ENCODE measurements at regions not wholly inside any gene's neighbourhood (a gene's known extent, or its start where the extent isn't known, plus 50 kb on each side); places are given as distances from the start of the nearest gene placed in this dataset.
A peak's percentile ranks its signal among the peaks of the same experiment; 100 is the strongest.

DNA sequence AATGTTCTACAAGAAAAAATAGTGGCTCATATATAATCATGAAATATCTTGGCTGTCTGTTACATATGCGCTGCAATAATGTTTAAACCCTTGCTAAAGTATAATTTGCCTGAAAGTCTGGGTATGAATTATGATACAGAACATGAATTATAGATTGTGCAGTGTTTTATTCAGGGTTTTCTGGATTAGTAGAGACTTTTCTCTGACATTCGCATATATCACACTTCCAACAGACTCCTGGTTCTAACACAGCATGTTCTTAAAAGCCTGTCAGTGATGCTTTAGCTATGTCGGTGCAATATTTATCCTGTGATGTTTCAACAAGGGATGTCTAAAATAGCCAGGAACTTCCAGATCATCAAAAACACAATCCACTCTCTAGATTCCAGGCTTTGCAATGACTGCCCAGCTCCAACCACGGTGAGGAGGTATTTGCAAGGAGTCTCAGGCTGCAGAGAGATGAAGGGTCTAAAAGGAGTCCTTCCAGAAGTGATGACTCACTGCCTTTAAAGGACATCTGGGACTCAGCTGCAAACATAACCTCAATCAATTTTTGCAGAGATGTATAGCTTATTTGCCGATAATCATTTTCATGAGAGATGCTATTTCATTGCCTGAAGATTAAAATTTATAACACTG is 69.4 kb downstream of the RWDD4 start (continued):
- TF ChIP-seq, protein P1, sequence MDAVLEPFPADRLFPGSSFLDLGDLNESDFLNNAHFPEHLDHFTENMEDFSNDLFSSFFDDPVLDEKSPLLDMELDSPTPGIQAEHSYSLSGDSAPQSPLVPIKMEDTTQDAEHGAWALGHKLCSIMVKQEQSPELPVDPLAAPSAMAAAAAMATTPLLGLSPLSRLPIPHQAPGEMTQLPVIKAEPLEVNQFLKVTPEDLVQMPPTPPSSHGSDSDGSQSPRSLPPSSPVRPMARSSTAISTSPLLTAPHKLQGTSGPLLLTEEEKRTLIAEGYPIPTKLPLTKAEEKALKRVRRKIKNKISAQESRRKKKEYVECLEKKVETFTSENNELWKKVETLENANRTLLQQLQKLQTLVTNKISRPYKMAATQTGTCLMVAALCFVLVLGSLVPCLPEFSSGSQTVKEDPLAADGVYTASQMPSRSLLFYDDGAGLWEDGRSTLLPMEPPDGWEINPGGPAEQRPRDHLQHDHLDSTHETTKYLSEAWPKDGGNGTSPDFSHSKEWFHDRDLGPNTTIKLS (IDR thresholded peaks at IDR 0.05; ENCODE audit: borderline replicate concordance, low read depth) = no peak
- no peak for TF ChIP-seq BCL6 (CRISPR knock-in tag; IDR thresholded peaks at IDR 0.05)
- TF ChIP-seq FOSL1 (tag; conservative IDR thresholded peaks at IDR 0.05) = 0 out of 2 replicates have a peak, but pooled peaks have one; percentile 32
- TF ChIP-seq SMAD2 (IDR thresholded peaks at IDR 0.05; ENCODE audit: low read depth, low read length) = no peak
- TF ChIP-seq KDM1A (IDR thresholded peaks at IDR 0.05) = no peak
- TF ChIP-seq ZNF583 (CRISPR knock-in tag; IDR thresholded peaks at IDR 0.05) = no peak
- no peak for TF ChIP-seq ZNF511 (CRISPR knock-in tag; IDR thresholded peaks at IDR 0.05)
- TF ChIP-seq ZFPM2 (CRISPR knock-in tag; IDR thresholded peaks at IDR 0.05) = no peak
- TF ChIP-seq MYNN (IDR thresholded peaks at IDR 0.05) = no peak
- no peak for TF ChIP-seq MYNN (CRISPR knock-in tag; IDR thresholded peaks at IDR 0.05)
- TF ChIP-seq ZNF282 (CRISPR knock-in tag; IDR thresholded peaks at IDR 0.05) = no peak
- TF ChIP-seq EHMT2 (IDR thresholded peaks at IDR 0.05) = no peak
- peak; percentile 36; the same call in 1 of the 2 replicates for TF ChIP-seq JUND (IDR thresholded peaks at IDR 0.05; ENCODE audit: borderline replicate concordance, low read depth, low read length)
- TF ChIP-seq JUND (tag; IDR thresholded peaks at IDR 0.05; ENCODE audit: borderline replicate concordance, low read depth, low read length) = 0 out of 3 replicates have a peak, but pooled peaks have one; percentile 28
